Esophagus muscularis mucosa (tissue), 2 donors: ENCODE measurements at regions not wholly inside any gene's neighbourhood (a gene's known extent, or its start where the extent isn't known, plus 50 kb on each side); places are given as distances from the start of the nearest gene placed in this dataset.

Experiments used
- POLR2A ChIP-seq: fragments of 450-650 bp; IDR thresholded peaks from one replicate; pipeline ENCODE4 v1.6.1; 2017; ENCODE audit warnings: antibody characterized with exemption, moderate library complexity, mild to moderate bottlenecking, low read depth
- POLR2AphosphoS5 ChIP-seq, 2 donors: sonication (generic); formaldehyde crosslinking; IDR thresholded peaks; one replicate each; pipeline ENCODE4 v1.6.1; 2017; ENCODE audit warnings: antibody characterized with exemption in 2 of 2

DNA sequence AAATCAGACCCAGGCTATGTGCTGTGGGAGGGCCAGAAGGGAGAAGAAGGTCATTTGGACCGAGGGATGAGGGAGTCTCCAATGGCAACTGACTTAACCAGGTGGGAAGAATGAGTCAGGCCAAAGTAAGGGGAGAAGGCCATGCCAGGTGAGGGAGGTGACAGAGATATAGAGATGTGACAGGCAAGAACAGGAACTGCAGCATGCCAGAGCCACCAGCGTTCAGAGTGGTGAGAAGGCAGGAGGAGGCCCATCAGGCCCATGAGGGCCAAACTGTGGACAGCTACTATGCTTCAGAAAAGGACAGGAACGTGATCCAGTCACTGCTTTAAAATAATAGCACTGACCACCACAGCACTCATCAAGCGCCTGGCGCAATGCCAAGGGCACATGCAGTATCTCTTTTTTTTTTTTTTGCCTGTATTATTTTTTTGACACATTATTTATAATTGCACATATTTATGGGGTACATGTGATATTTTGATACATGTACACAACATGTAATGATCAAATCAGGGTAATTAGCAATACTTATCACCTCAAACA lies 154.3 kb upstream of the IGF1R start:
- no peak for TF ChIP-seq POLR2A
- TF ChIP-seq POLR2AphosphoS5 (IDR thresholded peaks at IDR 0.05), result no peak
